Transverse colon (tissue), 4 donors: ENCODE measurements at regions not wholly inside any gene's neighbourhood (a gene's known extent, or its start where the extent isn't known, plus 50 kb on each side); places are given as distances from the start of the nearest gene placed in this dataset.
"Not testable (repeated sequence)": the region's sequence is repeated elsewhere in the genome, so short reads cannot be mapped to it uniquely, and the experiment has no call there.

Source experiments
- DNase-seq: peaks from one replicate; pipeline ENCODE4 v3.0.0-alpha.2; 2019
- H3K27ac ChIP-seq, 4 donors: fragments of 200-600 bp; sonication (generic); 2 replicates each; pipeline ENCODE4 v1.5.1; 2016 to 2018; ENCODE audit warnings: inconsistent platforms in 4 of 4
- H3K27me3 ChIP-seq: fragments of 200-600 bp; sonication (generic); 2 replicates; pipeline ENCODE4 v1.5.1; 2017; ENCODE audit warnings: inconsistent platforms
- H3K36me3 ChIP-seq, 4 donors: fragments of 200-600 bp; sonication (generic); 2 replicates each; pipeline ENCODE4 v1.5.1; 2017 to 2019; ENCODE audit warnings: inconsistent platforms in 4 of 4
- H3K4me1 ChIP-seq, 4 donors: fragments of 200-600 bp; sonication (generic); 2 replicates each; pipeline ENCODE4 v1.5.1; 2017 to 2020; ENCODE audit warnings: inconsistent platforms in 4 of 4
- H3K4me3 ChIP-seq, 4 donors: fragments of 200-600 bp; sonication (generic); 1 replicate in 1 of 4; 2 replicates in 3 of 4; pipeline versions ENCODE4 v1.5.1 to v1.6.1; 2017 to 2019; ENCODE audit warnings: inconsistent platforms in 4 of 4
- H3K9me3 ChIP-seq, 2 donors: fragments of 200-600 bp; sonication (generic); 2 replicates each; pipeline ENCODE4 v1.5.1; 2017 to 2019; ENCODE audit warnings: inconsistent platforms in 2 of 2
- EP300 ChIP-seq: sonication (generic); formaldehyde crosslinking; IDR thresholded peaks from one replicate; pipeline ENCODE4 v1.6.1; 2017; ENCODE audit warnings: antibody characterized with exemption, low read depth
- POLR2A ChIP-seq: fragments of 450-650 bp; IDR thresholded peaks from one replicate; pipeline ENCODE4 v1.6.1; 2016; ENCODE audit warnings: antibody characterized with exemption, mild to moderate bottlenecking, moderate library complexity
- POLR2AphosphoS5 ChIP-seq, 3 donors: sonication (generic); formaldehyde crosslinking; IDR thresholded peaks; one replicate each; pipeline ENCODE4 v1.6.1; 2016; ENCODE audit warnings: antibody characterized with exemption in 3 of 3
- WGBS, 2 donors: methylation state at CpG; one replicate each; pipeline ENCODE4 v1.1.5; 2018; ENCODE audit warnings: low coverage in 1 of 2; 5-methylcytosine and 5-hydroxymethylcytosine counted together
- in situ Hi-C, 4 donors: fragments of 200-750 bp; cut with MboI; loops; one replicate each; pipeline versions ENCODE4 v1.15.0 to v1.15.1; 2017; ENCODE audit warnings: low sequenced_read_pairs in 3 of 4, low pct_ligation_motif_present in 1 of 4, low pct_unique_long_range_greater_than_20kb in 1 of 4
- intact Hi-C: fragments of 100-400 bp; cut with DNase I; formaldehyde crosslinking; loops from one replicate; pipeline ENCODE4 v1.15.1; 2023; ENCODE audit warnings: low total_unique reads
- TF ChIP-seq, protein P1 (sequence below), 5 experiments: fragments of 200-600 bp in 3 of 5; fragments of 450-650 bp in 2 of 5; sonication (generic) in 3 of 5; IDR thresholded peaks; 1 replicate in 2 of 5; 2 replicates in 3 of 5; pipeline ENCODE4 v1.5.1; 2016 to 2017; ENCODE audit warnings: antibody characterized with exemption in 5 of 5, inconsistent platforms in 3 of 5, mild to moderate bottlenecking in 2 of 5, moderate library complexity in 1 of 5

DNA sequence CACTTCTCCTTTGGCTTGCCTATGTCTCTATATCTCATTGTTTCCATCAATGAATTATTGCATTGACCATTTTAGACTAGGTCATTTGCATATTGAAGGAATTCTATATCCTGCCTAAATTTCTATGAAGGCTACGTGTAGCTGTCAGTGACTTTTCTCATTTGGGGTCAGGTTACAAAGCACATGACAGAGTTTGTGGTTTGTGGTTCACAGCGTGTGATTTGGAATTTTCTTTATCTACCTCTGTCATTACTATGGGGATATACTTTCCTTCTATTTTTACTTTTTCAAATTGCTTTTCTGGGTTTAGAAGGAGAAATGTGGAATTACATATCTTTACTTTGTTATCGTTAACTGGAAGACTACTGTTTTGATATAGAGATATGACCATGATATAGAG, 317.3 kb upstream of the CFAP20DC start:
- no peak overlapping the region for H3K27ac ChIP-seq
- intact Hi-C loops (no loop called here), in situ Hi-C loops (no loop called here)
- no peak for TF ChIP-seq POLR2AphosphoS5 (IDR thresholded peaks at IDR 0.05)
- no peak for TF ChIP-seq EP300
- no peak for TF ChIP-seq POLR2A
- H3K36me3 ChIP-seq: no peaks in the 10 kb centered on the region
- H3K27me3 ChIP-seq: no peaks in the 10 kb centered on the region
- no peaks in the 10 kb centered on the region for H3K4me1 ChIP-seq
- 56 to 72% methylated on average over 3 of the region's 3 CpGs for WGBS, 2 donors
- H3K9me3 ChIP-seq: no peaks in the 10 kb centered on the region
- no peak overlapping the region for H3K4me3 ChIP-seq
- DNase-seq: no peak

DNA sequence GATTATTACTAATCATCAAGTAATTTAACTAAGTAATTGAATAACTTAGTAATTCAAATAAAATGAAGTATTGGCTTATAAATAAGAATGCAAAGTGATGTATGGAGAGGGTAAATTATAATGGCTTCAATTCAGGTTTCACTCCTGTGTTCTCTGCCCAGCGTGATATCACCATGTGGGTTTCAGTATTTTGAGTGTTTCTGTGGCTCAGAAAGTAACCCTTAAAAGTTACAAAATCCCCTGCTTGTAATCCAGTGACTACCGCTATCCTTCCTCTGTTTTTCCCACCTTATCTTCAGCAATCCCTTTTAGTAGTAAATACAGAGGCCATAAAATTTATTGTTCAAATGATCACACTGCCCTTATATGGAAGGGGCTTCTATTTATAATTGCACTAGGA, 316.4 kb upstream of the CFAP20DC start:
- H3K4me1 ChIP-seq: no peaks in the 10 kb centered on the region
- no peak overlapping the region for H3K27ac ChIP-seq
- no peak overlapping the region for H3K4me3 ChIP-seq
- intact Hi-C loops (no loop called here), in situ Hi-C loops (no loop called here)
- no peaks in the 10 kb centered on the region for H3K36me3 ChIP-seq
- no peaks in the 10 kb centered on the region for H3K9me3 ChIP-seq
- no peak for DNase-seq
- 43 to 47% methylated on average over 2 of the region's 2 CpGs for WGBS, 2 donors
- no peaks in the 10 kb centered on the region for H3K27me3 ChIP-seq
- TF ChIP-seq POLR2AphosphoS5 (IDR thresholded peaks at IDR 0.05) (no peak), POLR2A (no peak), EP300 (no peak)
- TF ChIP-seq, protein P1, sequence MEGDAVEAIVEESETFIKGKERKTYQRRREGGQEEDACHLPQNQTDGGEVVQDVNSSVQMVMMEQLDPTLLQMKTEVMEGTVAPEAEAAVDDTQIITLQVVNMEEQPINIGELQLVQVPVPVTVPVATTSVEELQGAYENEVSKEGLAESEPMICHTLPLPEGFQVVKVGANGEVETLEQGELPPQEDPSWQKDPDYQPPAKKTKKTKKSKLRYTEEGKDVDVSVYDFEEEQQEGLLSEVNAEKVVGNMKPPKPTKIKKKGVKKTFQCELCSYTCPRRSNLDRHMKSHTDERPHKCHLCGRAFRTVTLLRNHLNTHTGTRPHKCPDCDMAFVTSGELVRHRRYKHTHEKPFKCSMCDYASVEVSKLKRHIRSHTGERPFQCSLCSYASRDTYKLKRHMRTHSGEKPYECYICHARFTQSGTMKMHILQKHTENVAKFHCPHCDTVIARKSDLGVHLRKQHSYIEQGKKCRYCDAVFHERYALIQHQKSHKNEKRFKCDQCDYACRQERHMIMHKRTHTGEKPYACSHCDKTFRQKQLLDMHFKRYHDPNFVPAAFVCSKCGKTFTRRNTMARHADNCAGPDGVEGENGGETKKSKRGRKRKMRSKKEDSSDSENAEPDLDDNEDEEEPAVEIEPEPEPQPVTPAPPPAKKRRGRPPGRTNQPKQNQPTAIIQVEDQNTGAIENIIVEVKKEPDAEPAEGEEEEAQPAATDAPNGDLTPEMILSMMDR (IDR thresholded peaks at IDR 0.05): no peak

DNA sequence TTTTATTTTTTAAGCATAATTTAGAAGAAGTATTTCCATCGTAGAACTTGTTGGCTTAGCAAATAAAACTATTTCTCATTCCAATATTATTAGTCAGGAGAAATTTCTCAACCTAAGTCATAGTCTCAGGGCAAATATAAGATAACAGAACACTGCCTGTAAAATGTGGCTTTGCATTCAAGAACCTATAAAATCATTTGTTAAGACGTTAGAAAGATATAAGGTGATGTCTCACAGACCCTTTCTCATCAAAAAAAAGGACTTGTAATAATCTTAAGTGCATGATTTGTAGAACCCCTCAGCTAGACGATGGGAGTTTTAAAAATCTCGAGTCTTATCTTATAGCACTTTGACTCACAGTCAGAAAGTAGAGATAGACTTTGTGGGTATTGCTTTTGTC, 314.7 kb upstream of the CFAP20DC start:
- Histone ChIP-seq H3K36me3 (no peaks in the 10 kb centered on the region), H3K4me1 (no peaks in the 10 kb centered on the region), H3K27me3 (no peaks in the 10 kb centered on the region), H3K9me3 (no peaks in the 10 kb centered on the region), H3K4me3 (no peak overlapping the region), H3K27ac (no peak overlapping the region)
- intact Hi-C loops: no loop called here
- WGBS, 2 donors: 66 to 80% methylated on average over 4 of the region's 4 CpGs
- DNase-seq: no peak
- TF ChIP-seq EP300: no peak
- no peak for TF ChIP-seq POLR2AphosphoS5 (IDR thresholded peaks at IDR 0.05)
- TF ChIP-seq, protein P1 (IDR thresholded peaks at IDR 0.05): no peak
- TF ChIP-seq POLR2A: no peak
- in situ Hi-C loops: no loop called here

DNA sequence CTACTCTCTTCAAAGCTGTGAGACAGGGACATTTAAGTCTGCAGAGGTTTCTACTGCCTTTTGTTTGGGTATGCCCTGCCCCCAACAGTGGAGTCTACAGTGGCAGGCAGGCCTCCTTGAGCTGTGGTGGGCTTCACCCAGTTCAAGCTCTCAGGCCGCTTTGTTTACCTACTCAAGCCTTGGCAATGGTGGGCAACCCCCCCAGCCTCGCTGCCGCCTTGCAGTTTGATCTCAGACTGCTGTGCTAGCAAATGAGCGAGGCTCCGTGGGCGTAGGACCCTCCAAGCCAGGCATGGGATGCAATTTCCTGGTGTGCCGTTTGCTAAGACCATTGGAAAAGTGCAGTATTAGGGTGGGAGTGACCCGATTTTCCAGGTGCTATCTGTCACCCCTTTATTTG, 310.5 kb upstream of the CFAP20DC start:
- H3K27me3 ChIP-seq, DNase-seq, H3K4me3 ChIP-seq, H3K9me3 ChIP-seq, H3K4me1 ChIP-seq, in situ Hi-C loops, H3K27ac ChIP-seq, intact Hi-C loops, H3K36me3 ChIP-seq: not testable (repeated sequence)
- WGBS, 2 donors: 96 to 100% methylated on average over 1 to 8 of the region's 8 CpGs

DNA sequence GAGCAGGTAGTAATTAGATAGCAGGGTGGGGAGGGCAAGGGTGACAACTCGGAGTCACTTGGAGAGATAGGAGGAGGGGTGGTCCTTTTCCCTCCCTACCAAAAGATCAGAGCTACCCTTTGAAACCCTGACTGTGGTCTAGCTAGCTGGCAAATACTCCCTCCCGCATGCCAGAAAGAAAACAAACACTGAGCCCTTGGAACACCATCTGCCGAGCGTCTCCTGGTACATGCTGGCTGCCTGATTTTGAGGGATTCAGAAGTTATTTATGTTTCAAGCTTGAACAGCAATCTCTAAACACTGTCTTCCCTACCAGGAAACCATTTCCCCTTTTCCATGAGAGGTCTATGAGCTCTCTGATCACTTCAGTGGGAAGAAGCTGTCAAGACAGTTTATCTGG, 291.6 kb upstream of the CFAP20DC start:
- no peaks in the 10 kb centered on the region for H3K27me3 ChIP-seq
- 38 to 50% methylated on average over 2 to 4 of the region's 4 CpGs for WGBS, 2 donors
- in situ Hi-C loops (no loop called here), intact Hi-C loops (no loop called here)
- no peaks in the 10 kb centered on the region for H3K9me3 ChIP-seq
- no peak for DNase-seq
- H3K27ac ChIP-seq: no peak overlapping the region
- TF ChIP-seq POLR2A (no peak), EP300 (no peak), POLR2AphosphoS5 (IDR thresholded peaks at IDR 0.05) (no peak)
- TF ChIP-seq, protein P1 (IDR thresholded peaks at IDR 0.05): no peak
- H3K4me3 ChIP-seq: no peak overlapping the region
- no peaks in the 10 kb centered on the region for H3K4me1 ChIP-seq
- H3K36me3 ChIP-seq: no peaks in the 10 kb centered on the region
